HG03520 (cell line): ENCODE measurements at regions not wholly inside any gene's neighbourhood (a gene's known extent, or its start where the extent isn't known, plus 50 kb on each side); places are given as distances from the start of the nearest gene placed in this dataset.
"Not testable (repeated sequence)": the region's sequence is repeated elsewhere in the genome, so short reads cannot be mapped to it uniquely, and the experiment has no call there.

Experiments
- ATAC-seq: cut with Tn5 transposase; IDR thresholded peaks from one replicate; pipeline ENCODE4 v1.9.1; 2021; ENCODE audit warnings: mild to moderate bottlenecking, moderate library complexity; ENCODE audit not compliant: unreplicated experiment

- no peak for ATAC-seq
Observed at GRCh38 chrX:114272096-114272686, 311.7 kb upstream of the HTR2C start.

- ATAC-seq, result not testable (repeated sequence)
Observed at GRCh38 chrX:114270371-114270770, 313.5 kb upstream of the HTR2C start.

GRCh38 chrX:114268643-114269042 is 315.2 kb upstream of the HTR2C start:
- no peak for ATAC-seq

- no peak for ATAC-seq
Observed at GRCh38 chrX:114267142-114267541, 316.7 kb upstream of the HTR2C start.

- no peak for ATAC-seq
Observed at GRCh38 chrX:114252186-114252585, 331.7 kb upstream of the HTR2C start.

GRCh38 chrX:114251575-114251974 is 332.3 kb upstream of the HTR2C start:
- no peak for ATAC-seq

- ATAC-seq, result no peak
Observed at GRCh38 chrX:114221445-114221844, 362.4 kb upstream of the HTR2C start.

- ATAC-seq, result no peak
Observed at GRCh38 chrX:114210879-114211278, 373.0 kb upstream of the HTR2C start.

GRCh38 chrX:114201622-114202021 is 382.3 kb upstream of the HTR2C start:
- ATAC-seq, result no peak

- ATAC-seq, result no peak
Observed at GRCh38 chrX:114181195-114181594, 402.7 kb upstream of the HTR2C start.

- ATAC-seq, result no peak
Observed at GRCh38 chrX:114178126-114178525, 405.8 kb upstream of the HTR2C start.

- not testable (repeated sequence) for ATAC-seq
Observed at GRCh38 chrX:114167276-114167675, 416.6 kb upstream of the HTR2C start.

- ATAC-seq, result no peak
Observed at GRCh38 chrX:114166601-114167000, 417.3 kb upstream of the HTR2C start.

GRCh38 chrX:114165537-114165936 is 418.3 kb upstream of the HTR2C start:
- ATAC-seq, result peak; percentile 95

- ATAC-seq, result peak; percentile 62
Observed at GRCh38 chrX:114162068-114162735, 421.7 kb upstream of the HTR2C start.

GRCh38 chrX:114152801-114153200 is 431.1 kb upstream of the HTR2C start:
- ATAC-seq, result no peak

GRCh38 chrX:114152130-114152529 is 431.8 kb upstream of the HTR2C start:
- no peak for ATAC-seq

- no peak for ATAC-seq
Observed at GRCh38 chrX:114134465-114134864, 449.4 kb upstream of the HTR2C start.

- ATAC-seq, result no peak
Observed at GRCh38 chrX:114127411-114128025, 456.4 kb upstream of the HTR2C start.

GRCh38 chrX:114127005-114127404 is 456.9 kb upstream of the HTR2C start:
- ATAC-seq, result no peak

- no peak for ATAC-seq
Observed at GRCh38 chrX:114101081-114101480, 482.8 kb upstream of the HTR2C start.

- no peak for ATAC-seq
Observed at GRCh38 chrX:114097866-114098265, 486.0 kb upstream of the HTR2C start.
